OCI-LY1 (cell line): ENCODE measurements at regions not wholly inside any gene's neighbourhood (a gene's known extent, or its start where the extent isn't known, plus 50 kb on each side); places are given as distances from the start of the nearest gene placed in this dataset.

Experiments
- CTCF ChIP-seq: fragments of 200-600 bp; sonication (generic), shearing (Covaris generic); IDR thresholded peaks from 2 replicates; pipeline ENCODE4 v1.5.1; 2017; ENCODE audit warnings: mild to moderate bottlenecking, antibody characterized with exemption, low read length, moderate library complexity, mixed read lengths
- EZH2 ChIP-seq: fragments of 200-600 bp; sonication (generic), shearing (Covaris generic); IDR thresholded peaks from 2 replicates; pipeline ENCODE4 v1.8.0; 2017; ENCODE audit warnings: borderline replicate concordance, mixed run types, mild to moderate bottlenecking, antibody characterized with exemption, low read length, moderate library complexity, mixed read lengths

DNA sequence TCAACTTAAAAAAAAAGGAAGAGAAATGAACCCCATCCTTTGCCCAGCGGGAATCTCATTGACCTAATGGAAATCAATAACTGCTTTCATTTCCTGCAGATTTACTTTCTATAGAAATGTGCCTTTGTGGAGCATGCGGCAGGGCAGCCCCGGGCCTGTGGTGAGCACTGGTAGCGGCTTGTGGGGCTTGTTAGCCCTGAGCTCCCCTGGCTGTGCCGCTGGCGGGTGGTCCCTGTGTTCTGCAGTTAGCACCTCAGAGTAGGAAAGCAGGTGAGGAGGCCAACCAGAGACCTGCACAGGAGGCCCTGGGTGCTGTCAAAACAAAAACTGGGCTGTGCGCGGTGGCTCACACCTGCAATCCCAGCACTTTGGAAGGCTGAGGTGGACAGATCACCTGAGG is 76.8 kb upstream of the CDK20 start:
- TF ChIP-seq CTCF = no peak
- TF ChIP-seq EZH2 = no peak
